IPS DF 4.7 (cell line): ENCODE measurements at regions not wholly inside any gene's neighbourhood (a gene's known extent, or its start where the extent isn't known, plus 50 kb on each side); places are given as distances from the start of the nearest gene placed in this dataset.

ENCODE experiments used
- DNase-seq: peaks from one replicate; pipeline ENCODE4 v3.0.0-alpha.2; 2013; ENCODE audit warnings: low spot score; ENCODE audit errors: extremely low read depth

- DNase-seq = no peak
Measured at GRCh38 chr12:114253976-114254778, 151.8 kb downstream of the TBX5 start.

GRCh38 chr12:114248527-114248926 is 157.4 kb downstream of the TBX5 start:
- DNase-seq = no peak

GRCh38 chr12:114245555-114245954 is 160.4 kb downstream of the TBX5 start:
- no peak for DNase-seq

GRCh38 chr12:114241973-114242434 is 163.9 kb downstream of the TBX5 start:
- no peak for DNase-seq

DNA sequence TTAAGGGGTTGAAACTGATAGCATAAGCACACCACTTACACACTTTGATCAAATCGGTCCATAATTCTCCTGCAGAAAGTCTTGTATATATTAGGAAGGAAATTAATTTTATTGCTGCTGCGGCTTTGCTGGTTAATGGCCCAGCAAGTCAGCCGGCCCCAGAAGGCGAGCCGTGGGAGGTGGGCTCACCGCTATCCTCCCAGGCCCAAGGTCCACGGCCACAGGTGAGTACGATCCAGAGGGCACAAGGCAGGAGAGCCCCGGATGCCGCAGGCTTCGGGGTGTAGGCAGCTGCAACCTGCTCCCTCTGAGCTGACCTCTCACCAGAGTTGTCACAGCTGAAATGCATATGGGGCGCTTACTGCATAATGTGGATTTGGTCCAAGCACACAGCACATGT is 165.7 kb downstream of the TBX5 start:
- no peak for DNase-seq

- no peak for DNase-seq
Measured at GRCh38 chr12:114238808-114239207, 167.1 kb downstream of the TBX5 start.

GRCh38 chr12:114237230-114237629 is 168.7 kb downstream of the TBX5 start:
- no peak for DNase-seq

DNA sequence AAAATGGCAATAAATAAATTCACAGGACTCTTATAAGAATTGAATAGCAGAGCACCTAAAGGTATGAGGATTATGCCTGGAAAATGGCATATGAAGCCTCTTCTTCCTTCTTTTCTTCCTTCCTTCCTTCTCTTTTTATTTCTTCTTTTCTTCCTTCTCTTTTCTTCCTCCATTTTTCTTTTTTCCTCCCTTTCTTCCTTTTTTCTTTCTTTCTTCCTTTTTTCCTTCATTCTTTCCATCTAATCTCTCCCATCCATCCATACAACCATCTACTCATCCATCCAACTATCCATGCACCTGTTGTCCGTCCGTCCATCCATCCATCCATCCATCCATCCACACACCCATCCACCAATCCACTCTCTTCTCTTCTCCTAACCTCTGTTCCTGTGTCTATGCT is 173.8 kb downstream of the TBX5 start:
- DNase-seq = no peak

- no peak for DNase-seq
Measured at GRCh38 chr12:114229150-114229549, 176.8 kb downstream of the TBX5 start.

DNA sequence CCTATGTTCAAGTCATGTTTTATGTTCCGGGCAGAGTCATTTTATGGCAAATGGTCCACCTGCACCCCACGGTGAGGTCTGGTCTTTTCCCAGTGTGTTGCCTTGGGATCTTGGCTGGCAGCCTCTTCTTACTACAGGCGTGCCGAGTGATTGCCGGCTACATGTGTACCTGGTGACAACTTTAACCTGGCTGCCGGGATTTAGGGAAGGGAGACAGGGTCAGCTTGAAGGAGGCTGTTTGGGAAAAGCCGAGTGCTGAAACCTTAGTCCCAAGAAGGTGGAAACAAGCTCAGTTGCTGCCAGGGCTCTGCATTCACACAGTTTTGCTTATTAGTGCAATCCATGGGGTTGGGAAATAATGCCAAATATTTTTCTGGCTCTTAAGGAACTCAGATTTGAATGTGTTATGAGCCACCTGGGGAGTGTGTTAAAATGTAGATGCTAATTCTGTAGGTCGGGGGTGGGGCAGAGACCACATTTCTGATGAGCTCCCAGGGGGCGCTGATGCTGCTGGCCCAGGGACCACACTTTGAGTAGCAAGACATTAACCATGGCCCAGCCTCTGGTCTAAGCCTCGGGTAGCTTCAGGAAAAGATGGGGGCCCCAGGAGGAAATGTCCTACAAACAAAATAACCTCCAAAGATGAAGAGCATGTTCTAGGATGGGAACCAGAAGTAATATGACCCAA is 179.6 kb downstream of the TBX5 start:
- DNase-seq = no peak

DNA sequence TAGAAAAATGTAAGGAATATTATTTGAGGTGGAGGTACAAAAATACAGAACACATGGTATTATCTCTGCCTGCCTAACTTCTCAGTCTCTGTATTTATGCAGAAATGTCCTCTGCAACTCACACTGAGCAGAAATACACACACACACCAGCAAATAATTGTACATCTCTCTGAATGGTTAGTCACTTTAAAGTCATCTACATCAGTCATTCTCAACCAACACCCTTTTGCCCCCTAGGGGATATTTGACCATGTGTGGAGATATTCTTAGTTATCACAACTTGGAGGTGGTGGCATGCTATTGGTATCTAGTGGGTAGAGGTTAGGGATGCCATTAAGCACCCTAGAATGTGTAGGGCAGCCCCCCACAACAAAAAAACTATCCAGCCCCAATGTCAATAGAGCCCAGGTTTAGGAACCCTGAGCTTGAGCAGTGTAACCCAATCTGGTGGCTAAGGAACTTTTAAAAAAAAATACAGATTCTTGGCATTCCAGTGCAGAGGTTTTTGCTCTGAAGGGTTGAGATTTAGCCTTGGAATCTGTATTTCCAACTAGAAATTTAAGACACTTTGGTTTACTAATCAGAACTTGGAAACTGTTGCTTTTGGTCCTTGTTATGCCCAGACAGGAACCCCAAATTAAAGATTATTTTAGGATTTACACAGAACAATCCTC is 183.8 kb downstream of the TBX5 start:
- DNase-seq = no peak

DNA sequence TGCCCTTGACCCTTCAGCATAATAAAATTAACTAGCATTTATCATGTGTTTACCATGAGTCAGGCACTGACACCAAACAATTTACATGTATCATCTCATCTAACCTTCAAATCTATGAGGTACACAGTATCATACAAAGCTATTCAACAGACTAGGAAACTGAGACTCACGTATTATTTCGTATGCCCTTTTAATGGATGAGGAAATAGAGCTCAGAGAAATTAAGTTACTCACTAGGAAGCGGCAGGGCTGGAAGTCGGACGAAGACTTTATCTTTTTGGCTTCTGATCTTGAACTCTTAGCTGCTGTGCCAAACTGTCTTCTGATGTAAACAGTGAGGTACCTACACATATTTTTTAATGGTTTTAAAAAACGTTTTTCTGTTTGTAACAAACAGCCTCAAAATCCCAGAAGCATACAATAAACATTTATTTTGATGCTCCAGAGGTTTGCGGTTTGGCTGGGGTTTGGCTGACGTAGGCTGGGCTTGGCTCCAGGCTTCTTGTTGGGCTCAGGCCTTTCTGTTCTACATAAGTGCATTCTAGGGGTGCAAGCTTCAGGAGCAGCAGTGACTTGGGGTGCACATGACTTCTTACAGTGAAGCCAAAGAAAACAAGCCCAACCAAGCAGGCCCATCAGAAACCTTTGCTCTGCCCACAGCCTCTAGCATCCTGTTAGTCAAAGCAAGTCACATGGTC is 184.7 kb downstream of the TBX5 start:
- no peak for DNase-seq

- no peak for DNase-seq
Measured at GRCh38 chr12:114220311-114220710, 185.6 kb downstream of the TBX5 start.

GRCh38 chr12:114218136-114218535 is 187.8 kb downstream of the TBX5 start:
- DNase-seq = no peak

DNA sequence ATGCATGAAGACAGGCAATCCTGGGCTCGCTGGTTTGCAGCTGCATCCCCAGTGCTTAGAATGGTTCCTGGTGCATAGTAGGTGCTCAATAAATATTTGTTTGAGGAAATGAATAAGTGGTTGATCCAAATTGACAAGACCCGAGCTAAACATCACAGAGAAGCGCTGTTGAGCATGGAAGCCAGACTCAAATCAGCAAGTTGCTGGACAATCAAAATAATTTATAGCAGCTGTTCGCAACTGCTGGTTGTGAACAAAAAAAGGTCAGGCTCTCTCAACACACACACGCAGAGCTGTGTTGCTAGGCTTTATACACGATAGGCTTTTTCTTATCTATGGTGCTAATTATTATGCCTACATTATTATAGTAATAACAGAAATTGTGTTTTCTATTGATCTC is 190.2 kb downstream of the TBX5 start:
- no peak for DNase-seq

DNA sequence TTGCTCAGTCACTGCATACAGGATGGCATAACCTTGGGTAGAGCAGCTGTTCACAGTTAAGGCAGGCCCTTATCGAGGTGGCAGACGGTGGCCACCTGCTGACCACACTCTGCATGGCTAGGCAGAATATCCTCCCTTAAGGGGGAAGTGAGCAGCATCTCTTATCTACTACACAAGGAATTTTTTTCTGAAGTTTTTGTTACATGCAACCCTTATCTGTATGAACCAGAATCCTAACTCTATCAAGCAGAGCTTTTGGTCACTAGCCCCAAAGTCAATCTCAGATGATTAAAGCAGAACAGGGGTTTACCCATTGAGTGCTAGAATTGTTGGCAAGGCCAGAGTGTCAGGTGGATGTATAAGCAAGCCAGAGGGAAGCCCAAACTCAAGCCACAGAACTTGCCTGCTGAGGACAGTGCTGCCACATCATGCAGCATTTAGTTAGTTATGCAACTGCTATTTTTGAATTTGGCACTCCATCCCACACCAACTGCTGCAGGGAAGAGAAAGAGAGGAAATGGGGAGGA is 192.8 kb downstream of the TBX5 start:
- no peak for DNase-seq

DNA sequence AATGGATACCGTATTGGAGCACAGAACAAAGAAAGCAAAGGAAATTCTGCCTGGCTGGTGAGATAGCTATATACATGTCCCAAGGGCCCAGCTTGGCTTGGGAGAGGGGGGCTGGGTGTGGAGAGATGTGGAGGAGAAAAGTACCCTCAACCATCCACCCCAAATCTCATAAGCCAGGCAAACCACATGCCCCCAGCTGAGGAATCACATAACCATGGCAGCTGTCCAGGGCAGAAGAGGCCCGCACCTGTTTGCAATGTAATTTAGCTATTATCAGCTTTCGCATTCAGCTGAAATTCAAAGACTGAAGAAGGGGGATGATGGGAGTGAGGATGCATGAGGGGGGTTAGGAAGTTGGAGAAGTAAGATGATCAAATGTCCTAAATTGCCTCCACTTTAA is 196.1 kb downstream of the TBX5 start:
- no peak for DNase-seq

- DNase-seq = no peak
Measured at GRCh38 chr12:114206525-114206924, 199.4 kb downstream of the TBX5 start.

DNA sequence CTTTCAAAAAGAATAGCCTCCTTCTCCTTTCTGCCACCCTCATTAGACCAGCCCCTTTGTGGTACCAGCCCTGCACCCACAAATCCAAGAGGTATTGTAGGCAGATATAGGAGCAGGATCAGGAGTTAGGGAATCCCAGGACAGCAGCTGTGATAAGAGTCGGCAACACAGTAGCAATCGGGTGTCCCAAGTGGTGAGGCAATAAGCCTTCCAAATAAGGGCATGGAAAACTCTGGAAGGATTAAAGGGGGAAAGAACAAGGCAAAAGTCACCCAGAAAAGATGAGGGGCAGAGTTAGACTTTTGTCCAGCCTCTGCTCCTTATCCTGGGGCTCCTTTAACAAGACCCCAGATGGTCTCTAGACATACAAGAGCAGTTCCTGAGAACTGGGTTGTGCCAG is 204.2 kb downstream of the TBX5 start:
- no peak for DNase-seq

DNA sequence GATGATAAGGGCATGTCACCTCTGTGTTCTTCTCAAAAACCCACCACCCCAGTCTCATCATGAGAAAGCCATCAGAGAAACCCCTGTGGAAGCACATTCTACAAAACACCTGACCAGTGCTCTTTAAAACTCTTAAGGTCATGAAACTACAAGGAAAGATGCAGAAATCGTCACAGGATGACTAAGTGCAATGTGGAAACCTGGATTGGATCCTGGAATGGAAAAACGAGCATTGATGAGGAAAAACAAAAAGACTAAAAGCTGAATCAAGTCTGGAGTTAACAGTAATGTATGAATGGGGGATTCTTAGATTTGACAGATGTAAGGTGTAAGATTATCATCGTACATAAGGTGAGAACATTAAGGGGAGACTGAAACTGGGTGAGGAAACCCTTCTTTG is 211.0 kb downstream of the TBX5 start:
- no peak for DNase-seq

DNA sequence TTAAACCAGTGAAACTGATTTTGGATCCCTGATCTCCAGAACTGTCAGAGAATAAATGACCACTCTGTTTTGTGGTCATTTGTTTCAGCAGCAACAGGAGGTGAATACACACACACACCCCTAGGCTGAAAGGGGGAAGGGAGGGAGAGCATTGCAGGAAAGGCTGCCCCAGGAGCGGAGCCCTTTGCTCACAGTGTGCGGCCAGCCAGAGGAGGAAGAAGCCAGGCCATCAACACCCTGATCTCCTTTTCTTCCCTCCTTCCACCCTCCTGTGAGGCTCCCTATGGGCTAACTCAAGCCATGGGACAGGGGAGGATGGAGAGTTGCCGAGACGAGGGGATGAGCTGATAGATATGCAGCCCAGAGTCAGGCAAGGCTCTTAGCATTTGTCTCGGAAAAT is 211.9 kb downstream of the TBX5 start:
- DNase-seq = no peak

DNA sequence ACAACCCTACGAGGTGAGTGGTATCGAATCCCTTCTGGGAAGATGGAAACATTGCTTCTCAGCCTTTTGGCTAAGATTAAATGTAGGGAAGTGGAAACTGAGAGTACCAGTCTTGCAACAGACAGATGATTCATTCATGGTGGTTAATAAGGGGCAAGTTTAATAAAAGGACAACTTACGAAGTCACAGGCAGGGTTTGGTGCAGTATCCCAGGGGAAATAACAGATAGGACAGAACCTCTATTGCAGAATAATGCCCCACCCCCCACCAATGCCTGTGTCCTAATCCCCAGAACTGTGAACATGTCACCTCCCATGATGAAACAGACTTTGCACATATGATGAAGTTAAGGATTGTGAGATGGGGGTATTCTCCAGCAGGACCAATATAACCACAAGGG is 212.5 kb downstream of the TBX5 start:
- no peak for DNase-seq
